ENCODE measurements at regions not wholly inside any gene's neighbourhood (a gene's known extent, or its start where the extent isn't known, plus 50 kb on each side); places are given as distances from the start of the nearest gene placed in this dataset.

GRCh38 chr12:83361071-83361470 lies 674.4 kb downstream of the TMTC2 start (continued):
- TF ChIP-seq HOXB13 (CRISPR knock-in tag; IDR thresholded peaks at IDR 0.05; ENCODE audit: low read depth) (no peak), REST (IDR thresholded peaks at IDR 0.05) (no peak), HES2 (IDR thresholded peaks at IDR 0.05) (no peak)

GRCh38 chr12:83349907-83350611 lies 663.4 kb downstream of the TMTC2 start:
- Histone ChIP-seq H3K4me3 (no peak overlapping the region), H3K27ac (no peak overlapping the region), H3K9me3 (no peaks in the 10 kb centered on the region), H3K4me2 (no peak overlapping the region), H3K4me1 (no peaks in the 10 kb centered on the region)
- ChIA-PET POLR2A (no interaction called here), CTCF (no interaction called here)
- WGBS (ENCODE audit: missing lambda C conversion rate) = 21% methylated on average over 4 of the region's 4 CpGs
- FAIRE-seq (no peak), DNase-seq (ENCODE audit: low read depth in 1 of 2, low spot score in 1 of 2) (no peak), ATAC-seq (no peak)
- TF ChIP-seq NFE2L2 (conservative IDR thresholded peaks at IDR 0.05; ENCODE audit: low read length) (no peak), GATA3 (IDR thresholded peaks at IDR 0.05; ENCODE audit: borderline replicate concordance) (no peak), NPAS2 (CRISPR knock-in tag; IDR thresholded peaks at IDR 0.05; ENCODE audit: borderline replicate concordance) (no peak)

- H3K4me1 ChIP-seq = no peaks in the 10 kb centered on the region
- H3K27ac ChIP-seq = no peak overlapping the region
- POLR2A ChIA-PET = no interaction called here
- DNase-seq (ENCODE audit: low read depth in 1 of 2, low spot score in 1 of 2) (no peak), ATAC-seq (no peak), FAIRE-seq (no peak)
- H3K9me3 ChIP-seq = no peaks in the 10 kb centered on the region; the same call in 2 of the 3 replicates
- H3K4me2 ChIP-seq = no peak overlapping the region
- CTCF ChIA-PET = no interaction called here
- no peak overlapping the region for H3K4me3 ChIP-seq
- TF ChIP-seq E2F6 (IDR thresholded peaks at IDR 0.05; ENCODE audit: borderline replicate concordance, low read depth) (no peak), EP300 (IDR thresholded peaks at IDR 0.05) (no peak), SMC3 (IDR thresholded peaks at IDR 0.05) (no peak), ZNF302 (CRISPR knock-in tag; IDR thresholded peaks at IDR 0.05) (no peak), MAX (IDR thresholded peaks at IDR 0.05) (no peak), POLR2A (IDR thresholded peaks at IDR 0.05; ENCODE audit: low read length) (no peak), MYC (IDR thresholded peaks at IDR 0.05; ENCODE audit: borderline replicate concordance, low read length) (no peak), RNF2 (IDR thresholded peaks at IDR 0.05; ENCODE audit: borderline replicate concordance, low read depth) (no peak), HES2 (IDR thresholded peaks at IDR 0.05) (no peak), NR3C1 (IDR thresholded peaks at IDR 0.05) (no peak), USF2 (IDR thresholded peaks at IDR 0.05) (no peak)
Measured at GRCh38 chr12:83346333-83346732, 659.6 kb downstream of the TMTC2 start.

- H3K4me2 ChIP-seq = no peak overlapping the region
- peaks cover 3% of the 10 kb centered on the region; the same call in 2 of the 3 replicates for H3K9me3 ChIP-seq
- H3K4me1 ChIP-seq = no peaks in the 10 kb centered on the region
- CTCF ChIA-PET = no interaction called here
- no peak overlapping the region for H3K27ac ChIP-seq
- H3K4me3 ChIP-seq = no peak overlapping the region
- ATAC-seq (no peak), FAIRE-seq (no peak), DNase-seq (ENCODE audit: low read depth in 1 of 2, low spot score in 1 of 2) (no peak)
- POLR2A ChIA-PET = no interaction called here
- TF ChIP-seq RFX5 (IDR thresholded peaks at IDR 0.05) (no peak), KDM1A (IDR thresholded peaks at IDR 0.05; ENCODE audit: low read depth) (no peak), HDAC2 (IDR thresholded peaks at IDR 0.05) (no peak), ZNF302 (CRISPR knock-in tag; IDR thresholded peaks at IDR 0.05) (no peak), PHF8 (IDR thresholded peaks at IDR 0.05; ENCODE audit: borderline replicate concordance, low read depth) (no peak), MAZ (IDR thresholded peaks at IDR 0.05; ENCODE audit: borderline replicate concordance, low read depth, low read length) (no peak), EHF (CRISPR knock-in tag; IDR thresholded peaks at IDR 0.05) (no peak), RCOR1 (IDR thresholded peaks at IDR 0.05; ENCODE audit: low read depth, low read length) (no peak), ATOH8 (CRISPR knock-in tag; IDR thresholded peaks at IDR 0.05; ENCODE audit: low read depth) (no peak), FOSB (CRISPR knock-in tag; IDR thresholded peaks at IDR 0.05) (no peak), KDM5A (IDR thresholded peaks at IDR 0.05) (no peak), HOXA7 (CRISPR knock-in tag; IDR thresholded peaks at IDR 0.05) (no peak), RARB (CRISPR knock-in tag; IDR thresholded peaks at IDR 0.05) (no peak)
Measured at GRCh38 chr12:83343767-83344166, 657.1 kb downstream of the TMTC2 start.

Measured in A549 (cell line).